ENCODE measurements at regions not wholly inside any gene's neighbourhood (a gene's known extent, or its start where the extent isn't known, plus 50 kb on each side); places are given as distances from the start of the nearest gene placed in this dataset.
"Not testable (repeated sequence)": the region's sequence is repeated elsewhere in the genome, so short reads cannot be mapped to it uniquely, and the experiment has no call there.

DNA sequence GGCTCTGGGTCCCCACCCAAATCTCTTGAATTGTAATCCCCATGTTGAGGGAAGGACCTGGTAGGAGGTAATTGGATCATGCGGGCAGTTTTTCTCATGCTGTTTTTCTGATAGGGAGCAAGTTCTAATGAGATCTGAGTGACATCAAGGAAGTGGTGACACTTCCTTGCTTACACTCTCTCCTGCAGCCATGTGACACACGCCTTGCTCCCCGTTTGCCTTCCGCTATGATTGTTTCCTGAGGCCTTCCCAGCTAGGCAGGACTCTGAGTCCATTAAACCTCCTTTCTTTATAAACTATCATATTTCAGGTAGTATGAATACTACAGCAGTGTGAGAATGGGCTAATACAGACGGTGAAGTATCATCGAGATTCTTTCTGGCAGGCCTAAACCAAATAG, 1040.4 kb upstream of the MIR17HG start:
- DNase-seq, result no peak

DNA sequence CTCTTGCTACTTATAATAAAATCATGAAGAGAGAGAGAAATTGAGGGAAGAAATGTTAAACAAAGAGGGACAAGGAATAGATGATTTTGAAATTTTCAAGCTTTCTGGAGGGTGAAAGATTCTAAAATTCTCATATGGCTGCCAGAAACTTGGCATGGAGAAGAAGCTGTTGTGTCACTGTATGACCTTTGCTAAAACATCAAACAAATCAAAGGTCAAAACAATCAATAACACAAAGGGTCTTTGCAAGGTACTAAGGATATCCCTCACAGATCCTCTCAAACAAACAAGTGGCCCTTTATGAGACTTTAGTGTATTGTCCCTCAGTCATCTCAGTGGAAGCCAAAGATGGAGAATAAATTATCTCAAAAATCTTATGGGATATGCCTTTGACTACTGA, 1039.2 kb upstream of the MIR17HG start:
- no peak for DNase-seq

DNA sequence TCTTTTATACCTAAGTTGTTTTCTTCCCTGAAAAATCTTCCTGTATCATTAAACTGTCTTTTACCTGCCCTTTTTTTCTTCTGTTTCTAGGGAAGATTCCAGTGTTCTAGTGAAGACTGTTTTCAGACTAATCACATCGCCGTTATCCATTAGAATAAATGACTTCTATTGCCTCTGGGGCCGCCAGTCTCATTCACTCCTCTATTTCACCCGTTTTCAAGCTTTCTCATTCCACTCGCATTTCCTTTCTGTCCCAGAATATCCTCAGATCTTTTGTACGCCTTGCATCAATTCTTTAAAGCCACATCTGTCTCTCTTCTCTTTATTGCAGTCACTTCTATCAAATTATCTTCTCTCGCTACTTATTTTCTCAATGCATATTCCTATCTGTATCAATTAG, 1035.6 kb upstream of the MIR17HG start:
- no peak for DNase-seq

DNA sequence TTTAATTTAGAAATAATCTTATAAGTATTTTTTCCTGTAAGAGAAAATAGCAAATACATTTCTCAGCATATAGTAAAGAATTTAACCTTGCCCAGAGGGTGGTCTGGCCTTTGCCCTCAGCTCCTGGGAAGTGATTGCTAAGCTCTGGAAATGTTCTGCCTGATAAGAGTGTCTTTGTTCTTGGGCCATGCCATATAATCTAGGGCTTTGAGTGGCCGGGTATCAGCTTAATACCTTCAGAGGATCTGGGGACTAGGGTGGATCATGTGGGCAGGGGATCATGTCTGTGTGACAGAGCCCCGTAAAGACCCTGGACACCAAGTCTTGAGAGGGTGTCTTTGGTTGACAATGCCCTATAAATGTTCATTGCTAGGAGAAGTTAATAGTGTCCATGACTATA, 1032.4 kb upstream of the MIR17HG start:
- no peak for DNase-seq

DNA sequence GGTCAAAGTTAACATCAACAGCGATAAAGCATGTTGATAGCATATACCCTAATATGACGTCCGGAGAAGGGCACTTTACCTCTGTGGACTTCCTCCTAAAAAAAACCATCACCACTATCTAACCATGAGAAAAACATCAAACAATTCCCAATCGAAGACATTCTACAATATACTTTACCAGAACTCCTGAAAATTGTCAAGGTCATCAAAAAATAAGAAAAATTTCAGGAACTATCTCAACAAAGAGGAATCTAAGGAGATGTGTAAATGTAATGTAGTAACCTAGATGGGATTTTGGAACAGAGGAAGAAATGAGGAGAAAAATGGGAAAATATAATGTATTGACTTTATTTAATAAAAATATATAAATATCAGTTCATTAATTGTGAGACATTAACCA, 1026.8 kb upstream of the MIR17HG start:
- no peak for DNase-seq

DNA sequence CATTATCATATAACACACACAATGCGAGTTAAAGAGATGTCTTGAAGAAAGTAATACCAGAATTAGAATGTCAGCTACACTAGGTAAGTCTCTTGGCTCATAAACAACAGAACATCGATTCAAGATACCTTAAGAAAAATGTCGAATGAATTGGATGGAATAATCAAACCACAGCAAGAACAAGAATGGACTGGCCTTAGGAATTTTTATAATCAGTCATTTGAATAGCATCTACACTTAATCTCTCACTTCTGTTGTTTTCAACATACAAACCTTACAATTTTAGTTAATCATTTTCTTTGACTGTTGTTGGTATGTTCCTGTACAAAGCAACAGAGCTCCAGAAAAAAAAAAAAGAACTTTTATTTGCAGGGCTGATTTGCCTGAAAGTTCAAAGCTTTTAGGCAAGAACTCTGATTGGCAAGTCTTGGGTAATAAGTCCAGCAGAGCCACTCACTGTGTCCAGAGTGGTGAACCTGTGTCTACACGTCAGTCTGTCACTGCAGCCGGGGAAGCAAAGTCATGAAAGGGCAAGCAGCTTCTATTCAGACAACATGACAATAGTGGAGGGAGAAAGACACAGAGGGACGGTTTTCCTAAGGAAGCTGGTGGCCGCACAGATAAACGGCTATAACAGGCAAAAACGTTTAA, 1026.1 kb upstream of the MIR17HG start:
- DNase-seq, result no peak

DNA sequence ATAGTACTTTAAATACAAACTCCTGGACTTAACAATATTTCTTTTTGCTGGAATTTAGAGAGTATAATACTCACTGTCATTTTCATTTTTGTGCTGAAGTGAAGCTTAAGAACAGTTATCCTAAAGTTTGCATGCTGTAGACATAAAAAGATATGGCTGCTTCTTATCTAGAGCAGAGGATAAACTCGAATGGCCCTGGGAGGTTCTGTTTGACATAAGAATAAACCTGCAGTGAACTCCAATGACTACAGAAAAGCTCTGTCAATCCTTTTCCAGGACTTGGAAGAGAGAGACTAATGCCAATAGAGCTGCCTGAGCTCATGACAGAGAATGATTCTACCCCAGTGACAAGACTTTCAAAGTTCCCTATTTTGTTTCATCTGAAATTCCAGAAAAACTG, 1017.8 kb upstream of the MIR17HG start:
- no peak for DNase-seq

DNA sequence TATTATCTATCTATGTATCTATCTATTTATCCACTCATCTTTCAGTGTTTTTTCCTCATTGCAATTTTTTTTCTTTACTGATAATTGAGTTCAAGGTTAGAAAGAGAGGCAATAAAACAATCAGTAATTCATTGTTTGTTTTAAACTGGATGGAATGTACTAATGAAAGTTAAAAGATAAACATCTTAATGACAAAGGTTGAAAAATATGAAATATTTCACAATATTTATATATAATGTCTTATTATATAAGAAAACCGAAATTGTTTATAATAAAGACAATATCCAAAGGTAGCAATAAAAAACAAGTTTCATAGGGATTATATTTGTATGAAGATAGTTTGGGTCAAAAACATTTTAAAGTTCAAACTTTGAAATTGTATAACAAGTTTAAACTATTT, 1015.5 kb upstream of the MIR17HG start:
- DNase-seq, result no peak

DNA sequence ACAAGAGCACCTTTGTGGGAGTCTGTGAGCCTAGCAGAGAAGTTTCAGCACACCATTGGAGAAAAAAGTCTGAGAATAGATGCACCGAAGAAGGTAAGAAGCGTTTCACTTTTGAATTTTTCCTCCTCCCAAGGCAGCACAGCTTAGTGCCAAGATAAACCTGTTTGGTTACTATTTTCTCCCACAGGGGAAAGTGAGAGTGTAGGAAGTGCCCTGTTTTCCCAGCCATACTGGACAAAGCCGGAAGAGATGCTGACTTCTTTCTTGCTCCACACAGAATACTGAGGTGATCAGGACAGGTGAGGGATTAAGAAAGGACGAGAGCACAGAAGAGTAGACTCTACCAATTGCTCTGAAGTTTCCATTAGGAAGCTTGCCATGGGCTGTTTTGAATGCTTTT, 1011.0 kb upstream of the MIR17HG start:
- DNase-seq, result no peak

DNA sequence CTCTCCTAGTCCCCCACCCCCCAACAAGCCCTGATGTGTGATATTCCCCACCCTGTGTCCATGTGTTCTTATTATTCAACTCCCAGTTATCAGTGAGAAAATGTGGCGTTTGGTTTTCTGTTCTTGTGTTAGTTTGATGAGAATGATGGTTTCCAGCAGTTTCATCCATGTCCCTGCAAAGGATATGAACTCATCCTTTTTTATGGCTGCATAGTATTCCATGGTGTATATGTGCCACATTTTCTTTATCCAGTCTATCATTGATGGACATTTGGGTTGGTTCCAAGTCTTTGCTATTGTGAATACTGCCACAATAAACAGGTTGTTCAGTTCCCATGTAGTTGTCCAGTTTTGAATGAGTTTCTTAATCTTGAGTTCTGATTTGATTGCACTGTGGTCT, 1006.1 kb upstream of the MIR17HG start:
- not testable (repeated sequence) for DNase-seq

DNA sequence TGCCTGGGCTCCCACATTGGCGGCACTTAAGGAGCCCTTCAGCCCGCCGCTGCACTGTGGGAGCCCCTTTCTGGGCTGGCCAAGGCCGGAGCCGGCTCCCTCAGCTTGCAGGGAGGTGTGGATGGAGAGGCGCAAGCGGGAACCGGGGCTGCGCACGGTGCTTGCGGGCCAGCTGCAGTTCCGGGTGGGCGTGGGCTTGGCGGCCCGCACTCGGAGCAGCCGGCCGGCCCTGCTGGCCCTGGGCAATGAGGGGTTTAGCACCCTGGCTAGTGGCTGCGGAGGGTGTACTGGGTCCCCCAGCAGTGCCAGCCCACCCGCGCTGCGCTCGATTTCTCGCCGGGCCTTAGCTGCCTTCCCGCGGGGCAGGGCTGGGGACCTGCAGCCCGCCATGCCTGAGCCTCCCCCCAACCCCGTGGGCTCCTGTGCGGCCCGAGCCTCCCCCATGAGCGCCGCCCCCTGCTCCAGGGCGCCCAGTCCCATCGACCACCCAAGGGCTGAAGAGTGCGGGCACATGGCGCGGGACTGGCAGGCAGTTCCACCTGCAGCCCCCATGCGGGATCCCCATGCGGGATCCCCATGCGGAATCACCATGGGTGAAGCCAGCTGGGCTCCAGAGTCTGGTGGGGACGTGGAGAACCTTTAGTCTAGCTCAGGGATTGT, 998.9 kb upstream of the MIR17HG start:
- not testable (repeated sequence) for DNase-seq

DNA sequence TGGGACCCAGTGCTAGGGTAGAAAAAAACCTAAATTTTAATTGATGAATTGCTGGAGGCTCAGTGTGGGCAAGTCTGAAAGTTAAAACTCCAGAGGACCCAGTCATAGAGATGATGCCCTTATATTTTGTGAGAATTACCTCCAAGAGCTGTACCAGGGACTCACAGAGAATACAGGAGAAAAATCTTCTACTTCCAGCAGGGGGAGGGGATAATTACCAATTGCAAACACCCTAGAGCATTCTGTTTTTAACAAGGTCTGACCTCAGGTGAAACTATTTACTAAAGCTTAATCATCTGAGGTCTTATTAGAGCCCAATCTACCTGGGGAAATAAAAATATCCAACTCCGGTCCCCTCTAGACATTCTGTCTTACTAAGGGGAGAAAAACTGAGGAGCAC, 994.7 kb upstream of the MIR17HG start:
- no peak for DNase-seq

DNA sequence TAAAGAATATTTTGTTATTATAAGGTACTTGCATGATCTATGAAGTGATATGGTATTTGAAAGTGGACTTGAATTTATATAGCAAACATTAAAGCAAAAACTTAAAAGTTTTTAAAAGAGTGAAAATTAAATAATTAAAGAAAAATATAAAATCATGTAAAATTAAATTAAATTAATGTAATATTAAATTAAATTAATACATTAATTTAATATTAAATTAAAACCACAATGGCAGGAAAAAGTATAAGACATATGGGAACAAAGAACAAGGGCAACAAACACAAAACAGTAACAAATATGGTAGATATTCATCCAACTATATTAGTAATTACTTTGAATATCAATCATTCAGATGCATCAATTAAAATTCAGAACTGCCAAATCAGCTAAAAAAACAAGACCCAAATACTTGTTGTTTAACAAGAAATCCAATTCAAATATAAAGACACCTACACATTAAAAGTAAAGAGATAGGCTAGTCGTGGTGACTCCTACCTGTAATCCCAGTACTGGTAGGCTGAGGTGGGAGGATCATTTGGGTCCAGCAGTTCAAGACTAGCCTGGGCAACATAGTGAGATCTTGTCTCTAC, 992.2 kb upstream of the MIR17HG start:
- no peak for DNase-seq

DNA sequence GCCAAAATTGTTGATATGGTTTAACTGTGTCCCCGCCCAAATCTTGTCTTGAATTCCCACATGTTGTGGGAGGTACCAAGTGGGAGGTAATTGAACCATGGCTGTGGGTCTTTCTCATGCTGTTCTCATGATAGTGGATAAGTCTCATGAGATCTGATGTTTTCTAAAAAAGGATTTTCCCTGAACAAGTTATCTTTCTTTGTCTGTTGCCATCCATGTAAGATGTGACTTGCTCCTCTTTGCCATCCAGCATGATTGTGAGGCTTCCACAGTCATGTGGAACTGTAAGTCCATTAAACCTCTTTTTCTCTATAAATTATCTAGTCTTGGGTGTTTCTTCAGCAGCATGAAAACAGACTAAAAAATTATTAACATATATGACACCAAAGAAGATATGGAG, 986.7 kb upstream of the MIR17HG start:
- no peak for DNase-seq

DNA sequence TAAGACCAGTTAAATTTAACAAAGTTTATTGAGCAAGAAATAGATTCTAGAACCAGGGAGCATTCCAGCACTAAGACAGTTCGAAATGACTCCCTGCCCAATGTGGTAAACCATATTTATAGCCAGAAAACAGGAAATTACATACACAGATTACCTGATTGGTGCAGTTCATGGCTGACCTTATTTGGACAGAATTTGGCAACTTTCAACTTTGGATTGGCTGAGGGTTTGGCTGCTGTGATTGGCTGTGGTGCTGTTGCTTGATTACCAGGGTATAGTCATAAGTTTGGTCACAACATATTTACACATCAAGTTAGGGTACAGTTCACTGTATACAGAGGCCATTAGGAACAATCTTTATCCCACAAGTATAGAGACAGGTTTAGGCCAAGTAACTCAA, 984.8 kb upstream of the MIR17HG start:
- no peak for DNase-seq

DNA sequence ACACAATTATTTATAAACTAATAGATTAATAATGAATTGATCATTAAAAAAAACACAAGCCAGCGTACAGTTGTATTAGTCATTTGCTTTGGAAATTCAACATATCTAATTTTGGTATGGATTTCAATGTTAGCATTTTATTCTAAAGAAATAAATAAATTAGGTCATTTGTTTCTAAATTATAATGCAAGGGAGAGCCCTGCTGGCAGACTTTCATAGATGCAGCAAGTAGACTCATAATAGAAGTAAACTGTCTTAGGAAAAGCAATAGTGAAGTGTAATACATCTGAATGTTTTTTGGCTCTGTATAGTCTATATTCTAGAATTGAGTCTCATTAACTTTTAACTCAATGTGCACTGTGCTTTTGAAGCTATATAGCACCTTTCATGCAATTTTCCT, 982.4 kb upstream of the MIR17HG start:
- DNase-seq, result no peak

DNA sequence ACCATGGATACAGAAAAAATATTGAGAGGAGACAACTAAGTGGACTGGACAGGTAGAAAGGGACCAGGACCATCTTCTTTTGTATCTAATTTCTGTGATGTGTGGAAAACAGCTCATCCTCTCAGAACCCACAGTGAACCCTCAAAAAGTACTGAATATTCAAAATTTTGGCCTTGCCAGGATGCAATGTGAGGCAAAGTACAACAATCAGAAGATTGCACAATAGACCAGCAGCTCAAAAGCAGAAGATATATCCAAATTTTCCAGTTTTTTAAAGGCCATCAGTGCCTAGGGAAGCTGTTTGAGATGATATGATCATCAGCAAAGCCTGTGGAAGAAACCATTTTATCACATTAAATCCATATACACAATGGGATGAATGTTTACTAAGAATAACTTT, 973.3 kb upstream of the MIR17HG start:
- no peak for DNase-seq

DNA sequence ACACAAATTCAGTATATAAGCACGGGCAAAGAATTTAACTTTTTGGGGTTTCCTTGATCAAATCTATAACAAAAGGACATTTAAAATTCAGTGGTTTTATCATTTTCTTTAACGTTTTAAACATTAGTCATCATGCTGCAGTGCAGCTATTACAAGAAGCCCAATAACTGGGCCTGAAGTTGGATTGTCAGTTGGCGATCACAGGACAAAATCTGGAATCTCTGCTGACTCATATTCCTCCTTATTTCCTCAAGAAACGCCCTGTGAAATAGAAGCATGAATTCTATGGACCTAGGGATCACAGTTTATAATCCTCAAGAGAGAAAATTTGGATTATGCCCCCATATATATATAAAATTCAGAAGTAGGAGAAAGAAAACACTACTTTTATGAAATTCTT, 971.6 kb upstream of the MIR17HG start:
- DNase-seq, result no peak

DNA sequence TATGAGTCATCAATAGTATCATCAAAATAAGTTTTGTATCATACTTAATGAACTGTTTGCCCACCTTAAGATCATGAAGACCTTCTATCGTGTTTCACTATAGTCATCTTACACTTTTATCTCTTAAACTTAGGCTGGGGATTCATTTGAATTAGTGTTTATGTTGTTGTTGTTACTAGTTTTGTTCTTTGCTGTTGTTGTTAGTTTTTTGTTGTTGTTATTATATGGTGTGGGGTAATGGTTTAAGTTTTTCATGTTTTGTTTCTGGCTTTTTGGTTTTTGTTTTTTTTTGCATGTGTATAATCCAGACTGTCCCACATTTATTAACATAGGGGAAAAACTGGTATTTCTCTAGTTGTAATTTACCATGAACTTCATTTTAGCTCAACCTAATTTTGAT, 965.1 kb upstream of the MIR17HG start:
- DNase-seq, result no peak

DNA sequence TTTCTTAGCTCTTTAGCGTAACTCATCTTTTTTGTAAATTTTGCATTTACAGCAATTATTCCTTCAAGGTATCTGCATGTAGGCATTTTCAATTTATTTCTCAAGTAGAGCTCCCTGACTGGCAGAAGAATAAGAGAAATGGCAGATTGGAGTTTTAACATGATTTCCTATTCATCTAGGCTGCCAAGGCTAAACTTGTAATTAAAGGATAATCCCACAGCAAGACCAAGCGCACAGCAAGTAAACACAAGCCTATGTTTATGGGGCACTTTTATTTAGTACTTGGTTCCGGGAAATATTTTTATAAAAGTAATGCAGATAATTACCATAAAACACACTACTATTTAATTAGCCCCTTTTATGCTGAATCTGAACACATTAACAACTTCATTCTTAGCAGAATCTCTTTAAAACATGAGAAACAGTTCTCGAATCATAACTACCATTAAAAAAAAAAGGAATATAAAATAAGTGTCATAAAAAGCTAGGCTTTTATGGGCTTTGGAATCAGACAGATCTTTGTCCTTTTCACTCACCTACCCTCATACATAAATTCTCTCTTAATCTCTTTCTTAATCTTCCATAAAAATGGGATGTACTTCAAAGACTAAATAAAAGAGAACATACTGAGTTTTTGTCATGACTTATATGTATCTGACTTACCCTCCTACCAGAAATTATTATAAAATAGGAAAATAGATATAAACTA, 961.6 kb upstream of the MIR17HG start:
- no peak for DNase-seq

DNA sequence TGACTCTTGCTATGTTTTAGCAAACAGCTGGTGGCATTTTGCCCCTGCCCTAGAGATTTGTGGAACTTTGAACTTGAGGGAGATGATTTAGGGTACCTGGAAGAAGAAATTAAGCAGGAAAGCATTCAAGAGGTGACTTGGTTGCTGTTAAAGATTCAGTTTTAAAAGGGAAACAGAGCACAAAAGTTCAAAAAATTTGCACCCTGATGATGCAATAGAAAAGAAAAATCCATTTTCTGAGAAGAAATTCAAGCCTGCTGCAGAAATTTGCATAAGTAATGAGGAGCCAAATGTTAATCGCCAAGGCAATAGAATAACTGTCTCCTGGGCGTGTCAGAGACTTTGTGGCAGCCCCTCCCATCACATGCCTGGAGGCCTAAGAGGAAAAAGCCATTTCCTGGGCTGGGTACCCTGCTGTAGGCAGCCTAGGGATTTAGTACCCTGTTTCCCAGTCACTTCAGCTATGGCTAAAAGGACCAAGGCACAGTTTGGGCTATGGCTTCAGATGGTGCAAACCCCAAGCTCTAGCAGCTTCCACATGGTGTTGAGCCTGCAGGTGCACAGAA, 958.5 kb upstream of the MIR17HG start:
- DNase-seq, result no peak

DNA sequence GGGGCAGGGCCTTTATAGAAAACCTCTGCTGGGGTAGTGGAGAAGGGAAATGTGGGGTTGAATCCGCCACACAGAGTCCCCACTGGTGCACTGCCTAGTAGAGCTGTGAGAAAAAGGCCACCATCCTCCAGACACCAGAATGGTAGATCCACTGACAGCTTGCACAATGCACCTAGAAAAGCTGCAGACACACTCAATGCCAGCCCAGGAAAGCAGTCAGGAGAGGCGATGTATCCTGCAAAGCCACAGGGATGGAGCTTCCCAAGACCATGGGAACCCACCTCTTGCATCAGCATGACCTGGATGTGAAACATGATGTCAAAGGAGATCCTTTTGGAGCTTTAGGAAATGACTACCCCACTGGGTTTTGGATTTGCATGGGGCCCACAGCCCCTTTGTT, 958.0 kb upstream of the MIR17HG start:
- DNase-seq, result no peak

DNA sequence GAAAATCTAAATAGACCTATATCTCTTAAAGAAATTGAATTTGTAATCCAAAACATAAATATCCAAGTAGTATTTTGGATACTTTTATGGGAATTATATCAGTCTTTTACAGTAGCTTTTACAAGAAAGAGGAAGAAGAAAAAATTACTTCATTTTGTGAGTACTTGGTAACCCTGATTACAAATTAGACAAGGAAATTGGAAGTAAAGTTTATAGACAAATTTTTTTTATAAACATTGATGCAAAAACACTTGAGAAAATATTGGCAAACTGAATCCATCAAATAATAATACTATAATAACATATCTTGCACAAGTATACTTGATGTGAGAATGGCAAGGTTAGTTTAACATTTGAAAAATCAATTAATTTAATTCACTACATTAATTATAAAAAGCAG, 954.1 kb upstream of the MIR17HG start:
- DNase-seq, result no peak

DNA sequence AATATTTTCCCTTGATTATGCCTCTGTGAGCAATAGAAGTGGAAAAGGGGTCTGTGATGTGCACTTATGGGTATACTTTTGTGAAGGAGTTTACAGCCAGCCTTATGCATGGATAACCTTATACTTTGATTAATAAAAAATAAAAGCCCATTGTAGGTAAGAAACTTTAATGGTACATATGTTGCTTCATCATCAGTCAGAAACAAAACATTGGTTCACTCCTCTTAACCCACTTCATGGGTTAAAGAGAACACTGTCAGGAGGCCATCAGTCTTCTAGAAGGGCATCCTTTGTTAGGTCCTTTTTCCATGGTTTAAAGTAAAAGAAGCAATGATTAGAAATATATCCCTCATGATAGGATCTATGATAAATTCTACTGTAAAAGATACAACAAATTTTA, 952.1 kb upstream of the MIR17HG start:
- no peak for DNase-seq
